ENCODE measurements at regions not wholly inside any gene's neighbourhood (a gene's known extent, or its start where the extent isn't known, plus 50 kb on each side); places are given as distances from the start of the nearest gene placed in this dataset.

DNA sequence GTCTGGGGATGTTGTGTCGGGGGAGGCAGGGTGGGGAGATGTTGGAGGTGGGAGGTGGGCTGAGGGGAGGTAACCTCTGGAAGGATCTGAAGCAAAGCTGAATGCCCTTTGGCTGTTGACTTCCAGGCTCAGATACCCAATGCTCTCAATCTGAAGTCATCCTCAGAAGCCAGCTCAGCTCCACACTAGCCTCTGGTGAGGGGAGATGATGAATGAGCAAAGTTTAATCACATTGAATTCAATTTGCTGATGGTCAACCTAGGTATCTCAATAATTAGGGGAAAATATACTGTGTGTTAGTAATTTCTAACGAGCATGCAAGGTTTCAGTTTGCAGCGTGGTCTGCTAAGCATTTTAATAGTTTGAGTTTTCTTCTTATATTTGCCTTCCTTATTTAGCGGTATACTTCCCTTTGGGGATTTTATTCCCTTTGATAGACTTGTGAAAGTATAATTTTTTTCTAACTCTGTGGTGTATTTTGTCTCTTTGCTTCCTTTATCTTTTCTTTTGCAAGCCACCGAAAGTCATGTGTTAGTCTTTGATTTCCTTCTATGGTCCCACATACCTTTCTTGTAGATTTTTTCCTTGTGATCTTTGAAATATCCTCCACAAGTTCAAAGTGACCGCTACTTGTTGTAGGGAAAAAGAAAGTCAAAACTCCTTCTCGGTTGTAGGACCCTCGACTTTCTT lies 146.3 kb upstream of the LEF1 start:
- TF ChIP-seq, protein P1, sequence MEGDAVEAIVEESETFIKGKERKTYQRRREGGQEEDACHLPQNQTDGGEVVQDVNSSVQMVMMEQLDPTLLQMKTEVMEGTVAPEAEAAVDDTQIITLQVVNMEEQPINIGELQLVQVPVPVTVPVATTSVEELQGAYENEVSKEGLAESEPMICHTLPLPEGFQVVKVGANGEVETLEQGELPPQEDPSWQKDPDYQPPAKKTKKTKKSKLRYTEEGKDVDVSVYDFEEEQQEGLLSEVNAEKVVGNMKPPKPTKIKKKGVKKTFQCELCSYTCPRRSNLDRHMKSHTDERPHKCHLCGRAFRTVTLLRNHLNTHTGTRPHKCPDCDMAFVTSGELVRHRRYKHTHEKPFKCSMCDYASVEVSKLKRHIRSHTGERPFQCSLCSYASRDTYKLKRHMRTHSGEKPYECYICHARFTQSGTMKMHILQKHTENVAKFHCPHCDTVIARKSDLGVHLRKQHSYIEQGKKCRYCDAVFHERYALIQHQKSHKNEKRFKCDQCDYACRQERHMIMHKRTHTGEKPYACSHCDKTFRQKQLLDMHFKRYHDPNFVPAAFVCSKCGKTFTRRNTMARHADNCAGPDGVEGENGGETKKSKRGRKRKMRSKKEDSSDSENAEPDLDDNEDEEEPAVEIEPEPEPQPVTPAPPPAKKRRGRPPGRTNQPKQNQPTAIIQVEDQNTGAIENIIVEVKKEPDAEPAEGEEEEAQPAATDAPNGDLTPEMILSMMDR (IDR thresholded peaks at IDR 0.05; ENCODE audit: insufficient read depth, low read length, poor library complexity, severe bottlenecking): no peak
- TF ChIP-seq EZH2phosphoT487 (conservative IDR thresholded peaks at IDR 0.05; ENCODE audit: low read length): no peak

Measured in SU-DHL-6 (cell line).